Subcutaneous abdominal adipose tissue (tissue), 5 donors: ENCODE measurements at regions not wholly inside any gene's neighbourhood (a gene's known extent, or its start where the extent isn't known, plus 50 kb on each side); places are given as distances from the start of the nearest gene placed in this dataset.
"Not testable (repeated sequence)": the region's sequence is repeated elsewhere in the genome, so short reads cannot be mapped to it uniquely, and the experiment has no call there.

Experiments used
- H3K27ac ChIP-seq: one replicate; pipeline ENCODE4 v1.7.0; 2013; ENCODE audit warnings: low read depth, mild to moderate bottlenecking, inconsistent platforms, low read length, moderate library complexity
- H3K27me3 ChIP-seq, 5 donors: one replicate each; pipeline ENCODE4 v1.7.0; 2013; ENCODE audit warnings: low read length in 5 of 5, inconsistent platforms in 1 of 5; ENCODE audit not compliant: control insufficient read depth in 5 of 5, insufficient read depth in 4 of 5
- H3K36me3 ChIP-seq, 5 donors: one replicate each; pipeline ENCODE4 v1.7.0; 2013; ENCODE audit warnings: low read length in 5 of 5; ENCODE audit not compliant: control insufficient read depth in 5 of 5, insufficient read depth in 5 of 5
- H3K4me1 ChIP-seq, 5 donors: one replicate each; pipeline ENCODE4 v1.7.0; 2013; ENCODE audit warnings: low read length in 5 of 5, mild to moderate bottlenecking in 3 of 5, moderate library complexity in 1 of 5; ENCODE audit not compliant: control insufficient read depth in 5 of 5, insufficient read depth in 5 of 5
- H3K4me3 ChIP-seq, 5 donors: one replicate each; pipeline ENCODE4 v1.7.0; 2013; ENCODE audit warnings: low read length in 5 of 5, low read depth in 1 of 5
- H3K9ac ChIP-seq, 5 donors: one replicate each; pipeline ENCODE4 v1.7.0; 2013; ENCODE audit warnings: low read length in 5 of 5, mild to moderate bottlenecking in 4 of 5, moderate library complexity in 3 of 5
- H3K9me3 ChIP-seq, 5 donors: one replicate each; pipeline ENCODE4 v1.7.0; 2013; ENCODE audit warnings: low read length in 5 of 5; ENCODE audit not compliant: control insufficient read depth in 5 of 5
- donor health status: healthy.
- donor health status: healthy.
- donor health status: healthy.
- donor health status: healthy.
- donor health status: healthy.

- Histone ChIP-seq H3K9ac (no peak overlapping the region), H3K4me3 (no peak overlapping the region), H3K9me3 (no peaks in the 10 kb centered on the region), H3K27me3 (no peaks in the 10 kb centered on the region), H3K27ac (no peak overlapping the region), H3K36me3 (no peaks in the 10 kb centered on the region), H3K4me1 (no peaks in the 10 kb centered on the region)
These were observed 253.0 kb upstream of the CNTNAP5 start for GRCh38 chr2:123771928-123772632.

- H3K27me3 ChIP-seq = no peaks in the 10 kb centered on the region
- no peak overlapping the region for H3K9ac ChIP-seq
- no peaks in the 10 kb centered on the region for H3K4me1 ChIP-seq
- no peak overlapping the region for H3K27ac ChIP-seq
- H3K4me3 ChIP-seq = no peak overlapping the region
- peaks cover 0 to 3% (median 0%) of the 10 kb centered on the region in 5 donors for H3K9me3 ChIP-seq
- H3K36me3 ChIP-seq = no peaks in the 10 kb centered on the region
These were observed 248.0 kb upstream of the CNTNAP5 start for GRCh38 chr2:123777116-123777515.

GRCh38 chr2:123783164-123783563 lies 241.9 kb upstream of the CNTNAP5 start:
- no peak overlapping the region for H3K27ac ChIP-seq
- H3K36me3 ChIP-seq = no peaks in the 10 kb centered on the region
- no peaks in the 10 kb centered on the region for H3K27me3 ChIP-seq
- no peak overlapping the region for H3K9ac ChIP-seq
- H3K4me1 ChIP-seq = no peaks in the 10 kb centered on the region
- peaks cover 0 to 9% (median 4%) of the 10 kb centered on the region in 5 donors for H3K9me3 ChIP-seq
- H3K4me3 ChIP-seq = no peak overlapping the region

- Histone ChIP-seq H3K9ac (no peak overlapping the region), H3K9me3 (peaks cover 0 to 6% (median 4%) of the 10 kb centered on the region in 5 donors), H3K27me3 (no peaks in the 10 kb centered on the region), H3K27ac (no peak overlapping the region), H3K4me1 (no peaks in the 10 kb centered on the region), H3K4me3 (no peak overlapping the region), H3K36me3 (no peaks in the 10 kb centered on the region)
These were observed 239.8 kb upstream of the CNTNAP5 start for GRCh38 chr2:123785332-123785731.

- H3K4me3 ChIP-seq = no peak overlapping the region
- H3K36me3 ChIP-seq = no peaks in the 10 kb centered on the region
- peaks cover 0 to 2% (median 0%) of the 10 kb centered on the region in 5 donors for H3K9me3 ChIP-seq
- no peak overlapping the region for H3K27ac ChIP-seq
- no peaks in the 10 kb centered on the region for H3K27me3 ChIP-seq
- H3K9ac ChIP-seq = no peak overlapping the region
- H3K4me1 ChIP-seq = no peaks in the 10 kb centered on the region
These were observed 233.9 kb upstream of the CNTNAP5 start for GRCh38 chr2:123791207-123791606.

- H3K9ac ChIP-seq = no peak overlapping the region
- no peaks in the 10 kb centered on the region for H3K9me3 ChIP-seq
- no peak overlapping the region for H3K27ac ChIP-seq
- H3K4me1 ChIP-seq = no peaks in the 10 kb centered on the region
- H3K36me3 ChIP-seq = no peaks in the 10 kb centered on the region
- no peaks in the 10 kb centered on the region for H3K27me3 ChIP-seq
- H3K4me3 ChIP-seq = no peak overlapping the region
These were observed 233.4 kb upstream of the CNTNAP5 start for GRCh38 chr2:123791684-123792083.

- not testable (repeated sequence) for H3K27me3 ChIP-seq, H3K9ac ChIP-seq, H3K36me3 ChIP-seq, H3K27ac ChIP-seq, H3K4me1 ChIP-seq
- Histone ChIP-seq H3K9me3 (peaks cover 3 to 19% (median 6%) of the 10 kb centered on the region in 5 donors), H3K4me3 (peak overlapping the region in 1 of 5 donors; percentile 22)
These were observed 221.0 kb upstream of the CNTNAP5 start for GRCh38 chr2:123804126-123804525.

GRCh38 chr2:123805746-123806145 lies 219.3 kb upstream of the CNTNAP5 start:
- not testable (repeated sequence) for H3K9ac ChIP-seq, H3K27me3 ChIP-seq, H3K36me3 ChIP-seq, H3K4me1 ChIP-seq, H3K27ac ChIP-seq, H3K4me3 ChIP-seq
- peaks cover 3 to 19% (median 6%) of the 10 kb centered on the region in 5 donors for H3K9me3 ChIP-seq

GRCh38 chr2:123808243-123808642 lies 216.8 kb upstream of the CNTNAP5 start:
- no peaks in the 10 kb centered on the region for H3K27me3 ChIP-seq
- no peak overlapping the region for H3K27ac ChIP-seq
- H3K9ac ChIP-seq = no peak overlapping the region
- H3K4me3 ChIP-seq = no peak overlapping the region
- H3K4me1 ChIP-seq = no peaks in the 10 kb centered on the region
- H3K9me3 ChIP-seq = peaks cover 3 to 19% (median 6%) of the 10 kb centered on the region in 5 donors
- no peaks in the 10 kb centered on the region for H3K36me3 ChIP-seq

GRCh38 chr2:123811846-123812245 lies 213.2 kb upstream of the CNTNAP5 start:
- H3K27ac ChIP-seq = no peak overlapping the region
- H3K4me3 ChIP-seq = no peak overlapping the region
- H3K9me3 ChIP-seq = peaks cover 0 to 9% (median 4%) of the 10 kb centered on the region in 5 donors
- no peak overlapping the region for H3K9ac ChIP-seq
- H3K4me1 ChIP-seq = no peaks in the 10 kb centered on the region
- no peaks in the 10 kb centered on the region for H3K27me3 ChIP-seq
- no peaks in the 10 kb centered on the region for H3K36me3 ChIP-seq
